Pons (tissue), 1 donor: ENCODE measurements at regions not wholly inside any gene's neighbourhood (a gene's known extent, or its start where the extent isn't known, plus 50 kb on each side); places are given as distances from the start of the nearest gene placed in this dataset.
"Not testable (repeated sequence)": the region's sequence is repeated elsewhere in the genome, so short reads cannot be mapped to it uniquely, and the experiment has no call there.

Source experiments
- DNase-seq: peaks from one replicate; pipeline ENCODE4 v3.0.0-alpha.2; 2016; ENCODE audit warnings: low spot score

DNA sequence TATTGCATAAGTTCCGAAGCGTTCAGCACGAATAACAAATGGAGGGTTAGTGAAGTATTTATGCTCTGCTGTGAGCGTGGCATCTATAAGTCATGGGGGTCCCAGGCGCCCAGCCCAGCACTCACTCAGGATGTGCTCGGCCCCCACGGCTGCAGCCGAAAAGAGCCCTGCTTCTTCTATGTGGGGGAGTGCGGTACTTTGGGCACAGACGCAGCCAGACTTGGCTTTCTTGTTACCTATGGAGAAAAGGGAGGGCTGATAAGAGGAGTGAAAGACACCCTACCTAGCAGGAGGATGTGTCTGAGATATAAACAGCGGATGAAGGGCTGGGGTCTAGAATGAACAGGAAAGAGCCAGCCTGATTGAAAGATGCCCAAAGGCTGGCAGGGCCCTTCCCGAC lies 51.4 kb downstream of the MRPL36 start:
- no peak for DNase-seq

DNA sequence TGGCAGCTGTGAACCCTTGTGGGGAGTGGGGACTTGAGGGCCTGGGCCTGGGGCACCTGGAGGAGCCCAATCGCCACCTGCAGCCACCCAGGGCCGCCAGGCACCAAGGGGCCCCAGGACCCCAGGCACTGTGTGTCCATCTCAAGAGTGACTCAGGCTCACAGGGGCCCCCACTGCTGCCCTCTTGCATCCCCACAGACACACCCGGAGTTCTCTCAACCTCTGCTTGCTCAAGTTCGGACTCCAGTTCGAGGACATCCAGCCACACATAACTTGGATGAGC lies 51.9 kb downstream of the MRPL36 start:
- no peak for DNase-seq

DNA sequence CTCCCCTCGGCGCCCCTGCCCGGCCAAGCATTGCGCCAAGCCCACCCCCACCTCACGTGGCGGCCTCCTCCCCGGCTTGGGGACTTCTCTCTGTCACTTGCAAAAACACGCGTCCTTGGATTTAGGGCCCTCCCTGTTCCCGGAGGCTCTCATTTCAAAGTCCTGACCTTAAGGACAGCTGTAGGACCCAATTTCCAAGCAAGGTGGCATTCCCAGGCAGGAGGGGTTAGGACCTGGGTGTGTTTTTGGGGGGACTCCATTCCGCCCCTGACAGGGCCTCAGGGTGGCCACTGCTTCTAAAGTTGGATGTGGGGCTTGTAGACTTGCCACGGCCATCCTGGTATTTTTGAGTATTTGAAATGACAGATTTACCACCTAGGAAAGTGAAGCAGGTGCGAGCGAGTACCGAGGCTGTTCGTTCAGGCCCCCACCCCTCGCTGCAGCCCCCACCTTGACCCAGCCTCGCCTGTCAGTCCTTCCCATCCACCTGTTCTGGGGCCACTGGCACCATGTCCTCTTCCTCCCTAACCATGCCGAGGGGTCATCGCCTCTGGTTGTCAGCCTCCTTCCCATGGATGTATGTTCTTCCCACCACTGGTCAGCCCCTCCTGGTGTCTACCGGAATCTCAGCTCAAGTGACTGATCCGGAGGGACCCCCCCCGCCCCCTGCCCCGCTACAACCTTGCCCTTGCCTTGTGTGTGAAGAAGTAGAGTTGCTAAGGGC lies 52.4 kb downstream of the MRPL36 start:
- DNase-seq: no peak

DNA sequence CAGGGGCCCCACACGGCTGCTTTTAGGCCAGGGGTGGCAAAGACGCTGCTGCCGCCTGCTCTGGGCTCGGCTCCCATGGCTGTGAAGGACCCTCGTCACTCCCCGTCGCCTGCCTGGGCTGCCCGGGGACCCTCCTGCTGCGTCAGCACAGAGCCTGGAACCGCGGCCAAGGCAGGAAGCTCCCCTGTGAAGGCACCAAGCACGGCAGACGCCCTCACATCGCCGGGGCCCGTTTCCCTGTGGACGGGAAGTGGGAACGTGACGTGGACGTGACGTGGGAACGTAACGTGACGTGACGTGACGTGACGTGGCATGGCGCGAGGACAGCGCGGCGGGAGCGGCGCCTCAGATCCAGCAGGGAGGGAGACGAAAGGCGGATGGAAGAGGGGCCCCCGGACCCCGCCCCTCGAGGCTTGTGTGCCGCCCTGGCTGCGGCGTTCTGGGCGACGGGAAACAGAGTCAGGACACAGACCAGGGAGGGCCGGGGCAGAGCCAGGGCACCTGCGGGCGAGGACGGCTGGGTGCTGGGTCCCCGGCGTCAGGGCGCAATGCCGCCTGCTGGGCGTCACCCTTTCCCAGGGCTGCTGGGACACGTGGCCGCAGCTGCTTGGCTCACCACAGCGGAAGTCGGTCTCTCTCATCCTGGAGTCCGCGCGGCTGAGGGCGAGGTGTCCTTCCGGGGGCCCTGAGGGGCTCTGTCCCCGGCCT lies 53.1 kb downstream of the MRPL36 start:
- no peak for DNase-seq

DNA sequence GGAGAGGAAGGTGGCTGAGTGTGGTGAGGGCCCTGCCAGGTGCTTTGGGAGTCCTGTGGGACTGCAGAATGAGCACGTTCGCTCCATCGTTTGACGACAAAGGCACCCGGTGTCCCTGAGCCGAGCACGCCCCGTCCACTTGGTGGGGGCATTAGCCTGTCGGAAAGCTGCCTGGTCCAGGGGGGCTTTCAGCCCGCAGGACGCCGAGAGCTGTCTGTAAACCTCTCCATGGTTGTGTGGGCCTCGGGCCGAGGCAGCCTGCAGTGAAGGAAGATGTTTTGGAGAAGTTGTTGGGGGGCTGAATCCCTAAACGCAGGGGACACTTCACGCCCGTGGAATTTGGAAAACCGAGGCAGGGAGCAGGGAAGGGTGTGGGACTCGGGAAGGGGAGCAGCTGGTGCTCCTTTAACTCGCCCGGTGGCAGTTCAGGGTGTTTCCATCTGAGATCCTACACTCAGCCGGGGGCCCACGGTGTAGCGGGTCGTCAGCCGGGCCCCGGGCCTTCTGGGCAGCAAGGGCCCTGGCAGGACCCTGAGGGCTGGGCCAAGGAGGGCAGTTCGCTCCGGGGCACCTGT lies 53.8 kb downstream of the MRPL36 start:
- DNase-seq: no peak

DNA sequence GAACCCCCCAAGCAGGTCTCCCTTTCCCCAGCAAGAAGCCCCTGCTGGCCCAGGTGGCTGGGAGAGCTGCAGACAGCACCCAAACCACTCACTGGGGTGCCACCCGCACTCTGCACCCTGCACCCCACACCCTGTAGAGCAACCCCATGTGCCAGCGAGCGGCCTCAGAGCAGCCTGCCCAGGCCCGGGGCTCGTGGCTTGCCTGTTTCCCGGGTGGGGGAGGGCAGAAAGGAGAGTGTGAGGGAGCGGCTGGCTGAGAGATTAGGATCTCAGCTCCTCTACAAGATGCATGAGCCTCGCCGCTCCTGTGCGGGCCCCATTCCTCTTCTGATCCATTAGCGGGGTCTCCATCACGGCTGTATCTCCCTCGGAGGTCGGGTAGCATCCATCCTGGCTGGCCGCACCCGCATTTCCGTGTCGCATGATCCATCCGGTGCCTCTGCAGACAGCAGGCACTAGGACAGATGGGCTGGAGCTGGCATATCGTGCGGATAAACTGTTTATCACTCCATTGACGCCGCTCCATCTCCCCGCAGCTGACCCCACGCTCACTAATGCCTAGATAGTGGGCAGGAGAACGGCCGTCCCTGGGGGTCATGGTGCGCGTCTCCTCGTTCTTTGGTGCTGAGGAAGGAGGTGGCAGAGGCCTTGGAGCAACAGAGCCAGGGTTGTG lies 54.4 kb downstream of the MRPL36 start:
- no peak for DNase-seq

DNA sequence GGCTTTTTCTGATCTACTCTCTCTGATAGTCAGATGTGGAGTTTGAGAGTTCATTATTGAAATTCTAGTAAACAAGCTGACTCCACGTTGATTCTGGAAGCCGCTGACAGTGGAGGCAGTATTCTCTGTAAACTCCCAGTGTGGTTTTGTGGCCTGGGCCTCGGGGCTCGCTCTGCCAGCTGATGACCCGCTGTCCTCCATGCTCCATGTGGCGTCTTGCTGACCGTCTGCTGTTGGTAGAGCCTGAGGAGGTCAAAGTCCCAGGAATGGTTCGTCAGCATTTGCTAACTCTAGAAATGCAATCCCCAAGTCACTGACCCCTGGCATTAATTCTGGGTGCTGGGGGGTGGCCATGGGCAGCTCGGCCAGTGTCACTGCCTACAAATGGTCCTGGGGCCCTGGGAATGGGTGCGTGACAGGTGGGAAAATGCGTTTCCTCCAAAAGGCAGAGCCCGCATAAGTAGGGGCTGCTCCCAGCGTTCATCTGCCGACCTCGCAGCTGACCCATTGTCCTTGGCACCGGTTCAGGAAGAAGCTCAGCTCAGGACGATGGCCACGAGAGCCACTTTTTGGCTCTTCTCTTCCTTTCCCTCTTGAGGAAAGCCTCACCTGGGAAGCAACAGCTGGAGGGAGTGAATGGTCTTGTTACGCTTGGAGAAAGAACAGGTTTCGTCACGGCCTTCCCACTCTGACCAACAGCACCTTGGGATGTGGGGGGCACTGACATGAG lies 55.1 kb downstream of the MRPL36 start:
- DNase-seq: no peak

DNA sequence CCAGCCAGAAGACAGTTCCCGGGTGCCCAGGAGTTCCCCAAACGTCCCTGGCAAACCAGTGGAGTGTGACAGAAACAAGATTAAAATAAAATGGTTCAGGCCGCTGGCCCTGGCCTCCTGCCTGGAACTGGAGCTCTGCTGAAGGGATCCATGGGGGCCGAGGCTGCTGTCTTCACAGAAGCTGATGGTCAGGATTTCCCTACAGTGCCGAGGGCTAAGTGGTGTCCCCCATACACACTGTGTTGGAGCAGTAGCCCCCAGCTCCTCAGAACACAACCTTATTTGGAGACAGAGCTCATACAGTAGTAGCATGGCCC lies 55.9 kb downstream of the MRPL36 start:
- no peak for DNase-seq

DNA sequence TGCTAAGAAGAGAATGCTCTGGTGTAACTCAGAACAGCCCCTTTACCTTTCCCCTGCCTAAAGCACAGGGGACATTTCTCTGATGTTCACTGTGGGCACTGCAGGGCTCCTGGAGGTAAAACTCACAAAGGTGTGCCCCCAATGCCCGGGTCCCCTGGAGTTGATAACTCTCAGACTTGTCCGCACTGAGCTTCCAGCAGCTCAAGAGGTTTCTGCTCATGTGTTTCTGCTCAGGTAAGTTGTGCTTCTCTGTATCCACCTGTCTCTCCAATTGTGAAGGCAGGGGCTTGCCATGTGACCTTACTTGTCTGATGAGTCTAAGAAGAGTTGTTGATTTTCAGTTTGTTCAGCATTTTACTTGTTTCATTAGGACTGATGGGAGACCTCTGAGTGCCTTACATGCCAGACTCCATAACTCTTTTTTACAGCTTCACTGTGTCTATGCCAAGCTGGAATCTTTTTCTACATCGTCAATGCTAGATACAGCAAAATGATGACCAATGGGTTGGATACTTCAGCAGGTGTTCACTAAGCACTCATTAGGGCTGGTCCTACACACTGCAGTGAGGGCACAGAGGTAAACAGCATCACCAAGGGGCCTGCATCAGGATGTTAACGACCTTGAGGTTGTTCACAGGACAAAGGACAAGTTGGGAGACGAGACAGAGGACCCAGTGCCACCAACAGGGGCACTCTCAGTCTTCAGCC lies 56.4 kb downstream of the MRPL36 start:
- DNase-seq: no peak

DNA sequence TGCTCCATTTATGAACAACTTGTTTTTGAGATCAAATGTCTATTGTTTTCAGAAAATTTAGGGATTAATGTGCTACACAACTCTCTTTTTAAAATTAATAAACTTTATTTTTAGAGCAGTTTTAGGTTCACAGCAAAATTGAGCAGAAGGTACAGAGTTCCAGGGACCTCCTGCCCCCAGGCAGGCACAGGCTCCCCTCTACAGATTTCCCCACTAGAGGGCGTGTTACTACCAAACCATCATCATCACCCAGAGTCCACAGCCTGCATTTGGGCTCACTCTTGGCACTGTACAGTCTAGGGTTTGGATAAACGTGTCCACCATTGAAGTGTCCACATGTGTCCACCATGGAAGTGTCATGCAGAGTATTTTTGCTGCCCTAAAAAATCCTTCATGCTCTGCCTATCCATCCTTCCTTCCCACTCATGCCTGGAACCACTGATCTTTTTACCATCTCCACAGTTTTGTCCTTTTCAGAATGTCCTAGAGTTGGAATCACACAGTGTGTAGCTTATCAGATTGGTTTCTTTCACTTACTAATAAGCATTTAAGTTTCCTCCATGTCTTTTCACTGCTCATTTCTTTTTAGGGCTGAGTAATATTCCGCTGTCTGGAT lies 61.7 kb downstream of the MRPL36 start:
- DNase-seq: no peak

DNA sequence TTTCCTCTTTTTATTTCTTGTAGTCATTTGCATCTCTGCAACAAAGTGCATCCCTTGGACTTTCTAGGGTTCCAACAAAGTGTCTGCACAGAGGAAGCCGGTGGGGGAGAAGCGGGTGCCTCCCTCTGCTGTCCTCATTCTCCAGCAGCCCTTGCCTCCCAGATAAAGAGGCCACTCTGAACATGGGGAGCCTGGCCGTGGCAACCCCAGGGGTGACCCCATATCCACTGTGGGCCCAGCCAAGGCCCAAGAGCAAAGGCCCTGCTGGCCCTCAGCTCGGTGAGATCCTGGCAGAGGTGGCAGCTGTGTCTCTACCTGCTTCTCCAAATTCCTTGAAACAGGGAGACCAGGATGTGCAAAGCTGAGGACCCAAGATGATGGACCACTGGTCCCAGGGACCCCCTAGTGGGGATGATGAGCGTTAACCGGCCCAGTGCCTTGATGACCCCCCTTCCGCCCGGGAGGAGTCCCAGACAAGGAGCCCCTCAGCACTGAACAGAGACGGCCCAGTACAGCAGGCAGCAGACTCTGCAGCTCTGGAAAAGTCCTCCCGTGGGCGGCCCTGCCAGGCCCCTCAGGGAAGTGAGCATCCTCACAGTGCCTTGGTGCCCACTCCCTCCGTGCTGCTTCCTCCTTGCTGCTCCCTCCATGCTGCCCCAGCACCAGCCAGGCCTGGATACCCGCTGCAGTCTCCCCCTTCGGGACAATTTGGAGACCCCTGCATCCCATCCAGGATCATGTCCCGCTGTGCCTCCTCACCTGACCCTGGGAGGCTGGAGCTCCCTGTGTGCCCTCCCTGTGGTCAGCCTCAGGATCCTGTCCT lies 62.5 kb downstream of the MRPL36 start:
- no peak for DNase-seq

DNA sequence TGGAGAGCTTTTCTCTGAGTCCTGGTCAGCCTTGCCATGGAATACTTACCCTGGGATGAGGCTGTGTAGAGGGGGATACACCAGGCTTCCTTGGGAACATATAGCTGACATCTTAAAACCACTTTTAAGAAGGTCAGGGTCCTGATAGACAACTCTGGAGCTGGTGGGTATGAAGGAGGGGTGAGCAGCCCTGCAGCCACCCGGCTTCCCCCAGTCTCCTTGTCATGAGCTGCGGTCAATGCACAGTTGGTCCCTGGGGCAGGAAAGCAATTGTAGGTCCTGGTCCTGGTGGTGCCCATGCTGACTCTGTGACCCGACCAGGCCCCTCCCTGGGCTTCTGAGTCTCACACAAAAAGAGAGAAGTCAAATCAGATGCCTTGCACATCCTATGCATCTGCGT lies 63.6 kb downstream of the MRPL36 start:
- no peak for DNase-seq

DNA sequence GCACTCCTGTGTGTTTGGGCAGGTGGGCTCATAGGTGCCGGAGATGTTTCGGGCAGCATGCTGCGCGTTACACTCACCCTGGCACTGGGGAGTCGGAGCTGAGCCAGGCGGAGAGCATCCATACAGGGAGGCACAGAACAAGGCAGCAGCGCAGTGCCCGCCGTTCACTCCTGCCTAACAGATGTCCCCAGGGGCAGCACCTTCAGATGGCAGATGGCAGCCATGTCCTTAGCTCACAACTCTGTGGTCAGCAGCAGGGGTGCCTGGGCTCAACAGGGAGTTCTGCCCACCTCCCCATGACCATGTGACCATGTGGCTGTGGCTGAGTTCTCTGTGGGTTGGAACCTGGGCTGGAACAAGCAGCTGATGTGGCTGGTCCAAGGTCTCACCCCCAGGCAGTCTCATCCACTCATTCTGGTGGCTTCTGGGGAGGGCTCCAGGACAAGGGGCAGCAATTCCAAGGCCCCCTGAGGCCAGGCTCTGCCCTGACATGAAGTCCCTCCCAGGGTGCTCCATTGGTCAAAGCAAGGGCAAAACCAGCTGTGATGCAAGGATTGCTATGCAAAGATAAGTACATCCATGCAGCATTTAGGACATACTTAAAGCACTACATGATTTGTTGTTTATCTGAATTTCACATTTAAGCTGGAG lies 64.2 kb downstream of the MRPL36 start:
- DNase-seq: no peak

DNA sequence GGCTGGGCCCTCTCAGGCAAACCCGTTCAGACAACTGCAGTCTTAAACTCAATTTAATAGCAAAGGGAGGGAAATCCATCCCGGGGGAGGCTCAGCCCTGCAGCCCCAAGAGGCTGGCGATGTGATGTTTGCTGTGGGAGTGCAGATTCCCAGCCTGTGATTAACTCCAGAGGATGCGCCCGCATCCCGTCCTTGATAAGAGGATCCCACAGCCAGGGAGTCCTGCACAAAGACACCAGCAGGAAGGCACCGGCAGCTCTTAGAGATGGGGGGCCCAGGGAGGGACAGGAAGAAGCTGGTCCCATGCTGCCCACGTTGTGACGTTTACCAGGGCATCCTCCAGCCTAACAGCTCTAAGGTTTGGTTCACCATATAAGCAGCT lies 64.7 kb downstream of the MRPL36 start:
- DNase-seq: no peak

DNA sequence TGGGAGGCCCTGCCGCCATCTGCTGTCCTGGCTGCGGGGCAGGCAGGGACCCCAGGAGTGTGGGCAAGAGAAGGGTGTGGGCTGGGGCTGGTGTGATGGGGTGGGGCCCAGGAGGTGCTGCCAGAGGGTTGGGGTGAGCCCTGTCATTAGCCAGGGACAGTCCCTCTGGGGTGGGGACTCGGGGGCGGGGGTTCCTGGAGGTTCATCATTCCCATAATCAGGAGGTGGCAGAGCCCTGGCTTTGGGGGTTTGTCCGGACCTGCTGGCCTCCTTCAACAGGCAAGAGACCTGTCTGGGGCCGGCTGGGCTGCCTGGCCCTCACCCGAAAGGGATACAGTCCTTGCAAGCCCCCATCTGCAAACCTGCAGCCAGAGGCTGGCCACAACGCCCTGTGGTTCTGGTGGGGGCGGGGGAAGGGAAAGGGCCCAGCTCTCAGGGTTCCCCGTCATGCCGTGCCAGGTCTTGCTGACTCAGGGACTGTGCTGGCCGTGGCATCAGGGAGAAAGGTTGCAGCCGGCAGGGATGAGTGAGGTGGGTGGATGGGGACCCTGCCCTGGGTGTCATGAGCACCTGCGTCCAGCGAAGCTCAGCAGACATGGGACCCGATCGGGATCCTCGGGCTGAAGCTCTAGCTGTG lies 65.2 kb downstream of the MRPL36 start:
- no peak for DNase-seq

DNA sequence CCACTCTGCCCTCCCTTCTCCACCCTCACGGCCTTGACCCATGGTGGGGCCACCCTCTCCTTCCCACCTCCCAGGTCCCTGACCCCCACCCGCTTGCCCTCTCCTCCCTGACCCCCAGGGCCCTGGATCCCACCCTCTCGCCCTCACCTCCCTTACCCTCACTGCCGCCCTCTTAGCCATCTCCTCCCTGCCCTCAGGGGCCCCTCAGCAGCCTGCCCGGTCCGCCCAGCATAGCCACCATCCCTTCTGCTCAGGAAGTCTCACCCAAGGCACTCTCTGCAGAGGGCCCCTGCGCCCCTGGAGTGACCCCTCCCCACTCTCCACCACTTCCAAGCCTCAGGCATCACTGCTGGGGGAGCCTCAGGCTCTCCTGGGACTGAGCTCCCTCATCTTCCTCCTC lies 66.3 kb downstream of the MRPL36 start:
- no peak for DNase-seq

DNA sequence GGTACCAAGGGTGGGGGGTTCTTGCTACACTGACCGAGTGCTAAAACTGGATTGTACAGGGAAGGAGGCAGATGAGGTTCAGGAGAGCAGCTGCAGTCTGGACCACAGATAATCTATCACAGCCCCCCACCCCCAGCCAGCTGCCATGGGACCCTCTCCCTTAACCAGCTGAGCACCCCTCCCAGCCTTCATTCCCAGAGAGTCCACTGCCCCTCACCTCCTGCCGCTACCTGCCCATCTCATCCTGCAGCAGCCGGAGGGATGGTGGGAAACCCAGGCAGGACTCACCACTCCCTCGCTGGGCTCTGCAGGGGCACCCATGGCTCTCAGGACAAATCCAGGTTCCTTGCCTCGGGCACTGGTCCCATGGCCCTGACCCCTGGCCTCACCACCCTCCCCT lies 66.7 kb downstream of the MRPL36 start:
- DNase-seq: no peak

DNA sequence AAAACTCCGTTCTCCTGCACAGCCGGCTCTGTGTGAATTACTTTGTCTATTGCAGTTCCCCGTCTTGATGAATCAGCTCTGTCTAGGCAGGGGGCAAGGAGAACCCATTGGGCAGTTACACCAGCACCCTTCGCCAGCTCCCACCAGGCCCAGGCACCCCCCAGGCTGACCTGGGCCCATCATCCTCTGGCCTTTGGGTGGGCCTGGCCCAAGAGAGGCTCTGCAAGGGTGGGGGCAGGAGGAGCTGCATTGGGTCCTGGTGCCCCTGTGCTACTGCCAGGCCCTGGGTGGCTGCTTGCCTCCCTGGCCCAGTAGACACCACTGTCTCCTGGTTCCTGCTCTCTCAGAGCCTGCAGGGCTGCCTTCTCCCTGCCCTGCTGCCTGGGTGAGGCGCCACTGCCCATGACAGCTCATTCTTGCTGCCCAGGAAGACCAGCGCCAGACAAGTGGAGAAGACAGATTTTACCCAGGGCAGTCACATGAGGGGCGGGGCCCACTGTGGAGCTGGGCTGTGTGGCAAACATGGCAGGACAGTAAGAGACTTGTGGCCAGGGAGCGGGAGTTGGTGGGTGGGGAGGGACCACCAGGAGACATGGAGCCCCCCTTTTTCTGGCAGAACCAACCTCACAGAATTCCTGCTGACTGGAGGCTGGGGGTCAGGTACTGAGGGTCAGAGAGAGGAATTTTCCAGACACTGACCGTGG lies 67.2 kb downstream of the MRPL36 start:
- no peak for DNase-seq

DNA sequence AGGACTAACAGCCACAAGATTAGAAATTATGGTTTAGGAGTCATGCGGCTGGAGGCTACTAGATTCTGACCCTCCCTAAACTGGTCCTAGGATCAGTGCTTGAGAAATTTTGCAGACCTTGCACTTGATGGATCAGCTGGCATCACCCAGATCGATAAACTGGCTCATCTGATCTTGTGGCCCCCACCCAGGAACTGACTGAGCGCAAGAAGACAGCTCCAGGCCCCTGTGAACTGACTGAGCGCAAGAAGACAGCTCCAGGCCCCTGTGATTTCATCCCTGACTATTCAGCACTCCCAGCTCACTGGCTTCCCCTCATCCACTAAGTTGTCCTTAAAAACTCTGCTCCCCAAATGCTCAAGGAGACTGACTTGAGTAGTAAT lies 67.8 kb downstream of the MRPL36 start:
- not testable (repeated sequence) for DNase-seq
